HG03159 (cell line): ENCODE measurements at regions not wholly inside any gene's neighbourhood (a gene's known extent, or its start where the extent isn't known, plus 50 kb on each side); places are given as distances from the start of the nearest gene placed in this dataset.

Source experiments
- ATAC-seq: cut with Tn5 transposase; IDR thresholded peaks from one replicate; pipeline ENCODE4 v1.9.1; 2021; ENCODE audit warnings: mild to moderate bottlenecking, moderate library complexity; ENCODE audit not compliant: unreplicated experiment

GRCh38 chr21:18191139-18191538 lies 53.5 kb upstream of the CHODL start:
- ATAC-seq = no peak

GRCh38 chr21:18178509-18178908 lies 66.1 kb upstream of the CHODL start:
- no peak for ATAC-seq

- no peak for ATAC-seq
These were observed 70.3 kb upstream of the CHODL start for GRCh38 chr21:18174370-18174769.

DNA sequence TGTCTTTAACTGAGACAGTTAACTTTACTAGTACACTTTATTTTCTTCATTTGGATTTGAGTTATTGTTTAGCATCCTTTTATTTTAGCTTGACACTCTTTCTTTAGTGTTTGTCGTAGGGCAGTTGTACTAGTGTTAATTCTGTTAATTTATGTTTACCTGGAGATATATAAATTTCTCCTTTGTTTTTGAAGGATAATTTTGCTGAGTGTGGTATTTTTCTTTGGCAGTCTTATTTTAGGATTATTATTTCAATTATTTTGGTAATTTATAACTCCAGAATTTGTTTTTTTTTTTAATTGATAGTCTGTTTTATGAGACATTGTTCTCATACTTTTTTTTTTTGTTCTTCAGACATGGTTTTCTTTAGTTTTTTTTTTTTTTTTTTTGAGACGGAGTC lies 73.8 kb upstream of the CHODL start:
- no peak for ATAC-seq

GRCh38 chr21:18170221-18170620 lies 74.4 kb upstream of the CHODL start:
- ATAC-seq = no peak

GRCh38 chr21:18168108-18168507 lies 76.5 kb upstream of the CHODL start:
- no peak for ATAC-seq

- no peak for ATAC-seq
These were observed 79.7 kb upstream of the CHODL start for GRCh38 chr21:18164933-18165332.

- no peak for ATAC-seq
These were observed 80.2 kb upstream of the CHODL start for GRCh38 chr21:18164483-18164882.

GRCh38 chr21:18163956-18164355 lies 80.7 kb upstream of the CHODL start:
- no peak for ATAC-seq

GRCh38 chr21:18161841-18162240 lies 82.8 kb upstream of the CHODL start:
- ATAC-seq = no peak

DNA sequence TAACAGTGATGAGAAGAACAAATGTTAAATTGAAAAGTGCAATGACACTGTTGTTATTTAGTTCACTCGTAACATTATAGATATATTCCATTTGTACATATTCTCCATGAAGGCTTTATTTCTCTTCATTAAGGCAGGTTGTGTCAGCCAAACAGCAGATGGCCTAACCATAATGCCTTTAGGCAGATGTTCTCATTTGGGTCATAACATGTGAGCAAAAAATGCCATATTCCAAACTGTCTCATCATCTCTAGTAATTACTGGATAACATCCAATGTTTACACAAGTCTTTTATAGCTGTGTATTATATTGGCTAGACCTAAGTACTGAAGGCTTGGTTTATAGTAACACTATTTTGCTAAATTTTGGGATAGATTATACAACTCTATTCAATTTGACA lies 87.2 kb upstream of the CHODL start:
- no peak for ATAC-seq

DNA sequence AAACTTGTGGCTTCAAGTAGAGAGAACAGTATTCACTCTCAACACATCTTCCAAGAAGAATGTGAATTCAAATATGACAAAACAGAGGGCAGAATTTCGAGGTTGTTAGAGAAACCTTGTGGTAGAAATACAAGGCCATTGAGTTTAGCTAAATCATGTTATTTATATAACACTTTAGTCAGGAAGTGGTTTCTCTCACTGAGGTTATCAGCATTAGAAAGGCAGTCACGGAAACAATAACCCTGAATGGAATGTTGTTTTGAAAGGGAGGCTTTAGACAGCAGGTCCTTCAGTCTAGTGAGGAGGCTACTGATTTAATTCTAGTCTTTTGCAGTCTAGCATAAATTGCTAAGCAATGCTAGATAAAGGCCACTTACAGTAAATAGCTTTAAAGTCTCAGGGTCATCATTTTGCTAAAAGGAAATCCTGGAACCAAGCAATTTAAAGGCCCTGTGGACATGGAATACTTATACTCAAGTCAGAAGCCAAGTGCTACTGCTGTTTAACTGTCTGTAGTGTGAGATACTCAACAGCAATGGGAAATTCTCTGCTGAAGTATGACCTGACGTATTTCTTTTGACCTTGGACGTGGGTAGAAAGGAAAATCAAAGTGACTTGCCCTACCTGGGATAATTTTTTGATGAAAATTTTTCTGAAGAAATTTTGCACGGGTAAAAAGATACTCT lies 89.0 kb upstream of the CHODL start:
- no peak for ATAC-seq

DNA sequence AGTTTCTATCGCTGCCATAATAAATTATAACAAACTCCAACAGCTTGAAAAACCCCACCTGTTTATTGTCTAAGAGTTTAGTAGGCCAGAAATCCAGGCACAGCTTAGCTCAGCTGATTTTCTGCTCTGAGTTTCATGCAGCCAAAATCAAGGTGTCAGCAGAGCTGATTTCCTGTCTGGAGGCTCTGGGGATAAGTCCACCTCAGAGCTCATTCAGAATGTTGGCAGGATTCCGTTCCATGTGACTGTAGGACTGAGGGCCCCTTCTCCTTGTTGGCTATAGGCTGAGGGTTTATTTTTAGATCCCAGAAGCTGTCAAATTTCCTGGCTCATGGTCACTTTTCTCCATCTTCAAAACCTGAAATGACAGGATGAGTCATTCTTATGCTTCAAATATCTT lies 91.6 kb upstream of the CHODL start:
- no peak for ATAC-seq

- no peak for ATAC-seq
These were observed 92.3 kb upstream of the CHODL start for GRCh38 chr21:18152371-18152770.

GRCh38 chr21:18151046-18151445 lies 93.6 kb upstream of the CHODL start:
- no peak for ATAC-seq

DNA sequence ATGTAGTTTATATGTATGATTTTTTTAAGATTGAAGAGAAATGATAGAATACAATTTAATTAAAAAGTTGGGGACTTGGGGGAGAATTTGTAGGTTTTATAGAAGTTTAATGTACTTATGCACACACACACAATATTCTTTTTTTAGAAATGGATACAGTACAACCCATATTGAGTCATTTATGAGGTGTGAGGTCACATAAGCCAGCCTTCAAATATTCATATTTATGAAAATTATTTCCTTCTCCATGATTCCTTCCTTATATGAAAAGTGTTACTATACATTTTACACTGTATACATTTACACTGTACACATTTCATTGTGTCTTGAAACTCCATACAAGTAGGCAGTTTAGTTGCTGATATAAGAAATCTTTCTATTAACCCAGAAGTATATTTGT lies 96.2 kb upstream of the CHODL start:
- no peak for ATAC-seq

DNA sequence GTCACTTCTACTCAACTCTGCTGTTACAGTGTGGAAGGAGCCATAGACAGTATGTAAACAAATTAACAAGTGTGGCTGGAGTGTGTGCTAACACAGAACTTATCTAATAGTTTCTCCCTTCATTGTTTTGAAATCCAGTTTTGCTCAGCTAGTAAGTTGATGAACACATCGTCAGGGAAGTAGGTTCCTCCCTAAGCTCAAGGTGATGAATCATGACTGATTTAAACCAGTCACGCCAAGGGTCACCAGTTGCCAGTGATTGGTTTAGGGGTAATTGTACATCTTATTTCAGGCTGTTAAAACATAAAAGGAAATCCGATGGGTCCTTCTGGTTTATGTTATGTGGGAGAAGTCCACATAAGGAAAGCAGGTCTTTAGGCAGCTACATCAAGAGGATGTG lies 97.0 kb upstream of the CHODL start:
- no peak for ATAC-seq

- ATAC-seq = no peak
These were observed 97.8 kb upstream of the CHODL start for GRCh38 chr21:18146820-18147219.

- no peak for ATAC-seq
These were observed 100.3 kb upstream of the CHODL start for GRCh38 chr21:18144339-18144738.

GRCh38 chr21:18142655-18143054 lies 102.0 kb upstream of the CHODL start:
- ATAC-seq = no peak

- ATAC-seq = no peak
These were observed 106.1 kb upstream of the CHODL start for GRCh38 chr21:18138507-18138906.

DNA sequence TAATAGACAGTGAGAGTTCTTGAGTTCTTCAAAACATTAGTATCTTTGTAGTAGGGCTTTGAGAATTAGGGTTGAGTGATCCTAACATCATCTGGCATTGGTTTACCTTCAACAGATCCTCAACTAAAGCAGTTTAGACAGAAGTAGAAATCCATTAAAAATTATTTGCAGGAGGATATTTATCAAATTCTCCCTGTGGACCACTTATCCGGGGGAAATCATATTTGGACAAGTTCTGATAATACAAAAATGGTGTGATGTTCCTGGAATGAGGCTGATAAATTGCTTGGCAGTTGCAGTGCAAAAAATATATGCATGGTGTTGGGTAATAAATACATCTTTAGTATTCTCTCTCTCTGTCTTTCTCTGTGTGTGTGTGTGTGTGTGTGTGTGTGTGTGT lies 115.1 kb upstream of the CHODL start:
- no peak for ATAC-seq

DNA sequence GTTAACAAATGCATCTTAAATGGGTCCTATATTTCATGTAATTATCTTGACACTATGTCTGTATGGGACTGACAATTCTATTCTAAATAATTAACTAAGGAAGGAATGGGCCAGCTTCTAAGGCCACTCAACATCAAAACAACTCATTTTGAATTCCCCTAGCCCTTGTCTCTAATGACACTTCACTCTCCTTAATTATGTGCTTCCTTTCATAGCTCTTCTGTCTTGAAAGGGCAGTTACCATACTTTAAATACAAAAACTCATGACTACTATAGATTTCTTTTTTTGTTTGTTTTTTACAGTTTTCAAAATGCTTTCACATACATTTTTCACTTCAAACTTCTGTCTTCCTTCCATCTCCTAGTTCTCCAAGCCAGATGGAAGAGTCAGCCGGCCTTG lies 126.1 kb upstream of the CHODL start:
- no peak for ATAC-seq
